Suprapubic skin (tissue), 4 donors: ENCODE measurements at regions not wholly inside any gene's neighbourhood (a gene's known extent, or its start where the extent isn't known, plus 50 kb on each side); places are given as distances from the start of the nearest gene placed in this dataset.

Experiments used
- DNase-seq, 2 donors: peaks; one replicate each; pipeline ENCODE4 v3.0.0-alpha.2; 2019; ENCODE audit warnings: low spot score in 2 of 2
- H3K27ac ChIP-seq: fragments of 200-600 bp; sonication (generic); one replicate; pipeline ENCODE4 v1.5.1; 2019
- H3K27me3 ChIP-seq: fragments of 200-600 bp; sonication (generic); one replicate; pipeline ENCODE4 v1.5.1; 2019
- H3K36me3 ChIP-seq: fragments of 200-600 bp; sonication (generic); one replicate; pipeline ENCODE4 v1.5.1; 2019
- H3K4me1 ChIP-seq: fragments of 200-600 bp; sonication (generic); one replicate; pipeline ENCODE4 v1.5.1; 2019
- H3K4me3 ChIP-seq: fragments of 200-600 bp; sonication (generic); one replicate; pipeline ENCODE4 v1.5.1; 2019; ENCODE audit warnings: mild to moderate bottlenecking
- H3K9me3 ChIP-seq: fragments of 200-600 bp; sonication (generic); one replicate; pipeline ENCODE4 v1.5.1; 2019
- CTCF ChIP-seq, 2 donors: fragments of 200-600 bp in 1 of 2; fragments of 450-650 bp in 1 of 2; sonication (generic) in 1 of 2; IDR thresholded peaks; one replicate each; pipeline ENCODE4 v1.5.1; 2016 to 2019; ENCODE audit warnings: antibody characterized with exemption in 2 of 2, mild to moderate bottlenecking in 1 of 2, moderate library complexity in 1 of 2
- EP300 ChIP-seq: sonication (generic); formaldehyde crosslinking; IDR thresholded peaks from one replicate; pipeline ENCODE4 v1.6.1; 2017; ENCODE audit warnings: antibody characterized with exemption
- POLR2A ChIP-seq, 2 donors: fragments of 450-650 bp; IDR thresholded peaks; one replicate each; pipeline ENCODE4 v1.6.1; 2017; ENCODE audit warnings: antibody characterized with exemption in 2 of 2, mild to moderate bottlenecking in 2 of 2, moderate library complexity in 2 of 2
- POLR2AphosphoS5 ChIP-seq, 3 donors: sonication (generic); formaldehyde crosslinking; IDR thresholded peaks; one replicate each; pipeline ENCODE4 v1.6.1; 2017; ENCODE audit warnings: antibody characterized with exemption in 3 of 3
- WGBS: methylation state at CpG from one replicate; pipeline ENCODE4 v1.1.5; 2018; 5-methylcytosine and 5-hydroxymethylcytosine counted together

GRCh38 chr12:115403253-115403652 is 719.3 kb upstream of the TBX3 start:
- H3K36me3 ChIP-seq = no peaks in the 10 kb centered on the region
- TF ChIP-seq POLR2AphosphoS5 (IDR thresholded peaks at IDR 0.05) (no peak), EP300 (no peak), POLR2A (IDR thresholded peaks at IDR 0.05) (no peak), CTCF (IDR thresholded peaks at IDR 0.05) (no peak)
- H3K27ac ChIP-seq = no peak overlapping the region
- H3K4me1 ChIP-seq = no peaks in the 10 kb centered on the region
- H3K4me3 ChIP-seq = no peak overlapping the region
- no peak for DNase-seq
- H3K9me3 ChIP-seq = no peaks in the 10 kb centered on the region
- no peaks in the 10 kb centered on the region for H3K27me3 ChIP-seq
- 97% methylated on average over 2 of the region's 2 CpGs for WGBS

- H3K4me3 ChIP-seq = no peak overlapping the region
- no peak overlapping the region for H3K27ac ChIP-seq
- WGBS = 86% methylated on average over 9 of the region's 9 CpGs
- TF ChIP-seq POLR2AphosphoS5 (IDR thresholded peaks at IDR 0.05) (no peak), CTCF (IDR thresholded peaks at IDR 0.05) (no peak), POLR2A (IDR thresholded peaks at IDR 0.05) (no peak), EP300 (no peak)
- H3K27me3 ChIP-seq = no peaks in the 10 kb centered on the region
- H3K9me3 ChIP-seq = no peaks in the 10 kb centered on the region
- no peak for DNase-seq
- no peaks in the 10 kb centered on the region for H3K4me1 ChIP-seq
- no peaks in the 10 kb centered on the region for H3K36me3 ChIP-seq
Measured at GRCh38 chr12:115402443-115403180, 718.6 kb upstream of the TBX3 start.

- Histone ChIP-seq H3K9me3 (no peaks in the 10 kb centered on the region), H3K4me1 (no peaks in the 10 kb centered on the region), H3K27me3 (no peaks in the 10 kb centered on the region), H3K27ac (no peak overlapping the region), H3K36me3 (no peaks in the 10 kb centered on the region), H3K4me3 (no peak overlapping the region)
- DNase-seq = no peak
- WGBS = 76% methylated on average over 3 of the region's 3 CpGs
- TF ChIP-seq POLR2AphosphoS5 (IDR thresholded peaks at IDR 0.05) = no peak
- TF ChIP-seq CTCF (IDR thresholded peaks at IDR 0.05) = no peak
- no peak for TF ChIP-seq EP300
Measured at GRCh38 chr12:115401761-115402160, 717.8 kb upstream of the TBX3 start.

- no peak overlapping the region for H3K27ac ChIP-seq
- TF ChIP-seq EP300 = no peak
- TF ChIP-seq POLR2A (IDR thresholded peaks at IDR 0.05) = no peak
- TF ChIP-seq POLR2AphosphoS5 (IDR thresholded peaks at IDR 0.05) = no peak
- no peak for TF ChIP-seq CTCF (IDR thresholded peaks at IDR 0.05)
- H3K9me3 ChIP-seq = no peaks in the 10 kb centered on the region
- no peak overlapping the region for H3K4me3 ChIP-seq
- no peaks in the 10 kb centered on the region for H3K4me1 ChIP-seq
- 74% methylated on average over 4 of the region's 4 CpGs for WGBS
- DNase-seq = no peak
- no peaks in the 10 kb centered on the region for H3K36me3 ChIP-seq
- H3K27me3 ChIP-seq = no peaks in the 10 kb centered on the region
Measured at GRCh38 chr12:115400011-115400410, 716.0 kb upstream of the TBX3 start.

- Histone ChIP-seq H3K4me1 (no peaks in the 10 kb centered on the region), H3K9me3 (no peaks in the 10 kb centered on the region), H3K36me3 (no peaks in the 10 kb centered on the region), H3K27me3 (no peaks in the 10 kb centered on the region), H3K4me3 (no peak overlapping the region), H3K27ac (no peak overlapping the region)
- DNase-seq = no peak
- TF ChIP-seq CTCF (IDR thresholded peaks at IDR 0.05) (no peak), POLR2A (IDR thresholded peaks at IDR 0.05) (no peak), POLR2AphosphoS5 (IDR thresholded peaks at IDR 0.05) (no peak), EP300 (no peak)
- 84% methylated on average over 3 of the region's 4 CpGs for WGBS
Measured at GRCh38 chr12:115398311-115398781, 714.4 kb upstream of the TBX3 start.
